Myocyte (in vitro differentiated cells): ENCODE measurements at regions not wholly inside any gene's neighbourhood (a gene's known extent, or its start where the extent isn't known, plus 50 kb on each side); places are given as distances from the start of the nearest gene placed in this dataset.
"Not testable (repeated sequence)": the region's sequence is repeated elsewhere in the genome, so short reads cannot be mapped to it uniquely, and the experiment has no call there.

Source experiments
- DNase-seq: peaks from one replicate; pipeline ENCODE4 v3.0.0-alpha.2; 2012; ENCODE audit warnings: low read depth

DNA sequence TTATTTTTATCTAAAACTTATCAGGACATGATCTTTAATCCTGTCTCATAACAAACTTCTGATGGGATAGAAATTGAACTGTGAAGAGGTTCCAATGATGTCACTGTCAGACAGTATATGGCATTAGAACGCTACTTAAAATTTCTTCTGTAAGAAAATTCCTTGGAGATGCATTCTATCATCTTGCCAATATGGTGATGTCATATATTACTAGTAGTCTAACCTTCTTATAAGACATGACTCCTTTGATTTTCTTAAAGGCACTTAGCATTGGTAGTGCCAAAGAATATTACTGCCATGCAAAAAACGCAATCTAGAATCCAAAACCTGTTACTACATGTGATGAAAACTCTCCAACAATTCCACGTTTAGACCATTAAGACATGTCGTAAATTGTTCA lies 131.1 kb downstream of the SLC25A46 start:
- no peak for DNase-seq

DNA sequence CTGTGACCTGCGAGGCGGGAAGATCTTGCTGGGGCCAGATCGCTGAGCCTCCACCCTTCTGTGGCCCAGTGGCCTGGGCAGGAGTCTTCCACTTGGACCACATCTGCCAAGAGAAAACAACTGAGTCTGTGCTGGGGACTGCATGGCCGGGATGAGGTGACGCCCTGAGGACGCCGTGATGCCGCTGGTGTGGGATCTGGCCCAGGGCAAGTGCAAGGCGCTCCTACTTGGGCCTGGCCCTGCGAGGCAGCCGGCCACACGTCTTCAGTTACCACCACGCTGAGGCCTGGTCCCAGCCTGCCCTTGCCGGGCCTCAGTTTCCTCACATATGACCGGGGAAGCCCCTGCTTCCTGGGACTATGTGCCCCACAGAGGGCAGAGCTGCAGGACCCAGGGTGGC lies 133.4 kb downstream of the SLC25A46 start:
- no peak for DNase-seq

DNA sequence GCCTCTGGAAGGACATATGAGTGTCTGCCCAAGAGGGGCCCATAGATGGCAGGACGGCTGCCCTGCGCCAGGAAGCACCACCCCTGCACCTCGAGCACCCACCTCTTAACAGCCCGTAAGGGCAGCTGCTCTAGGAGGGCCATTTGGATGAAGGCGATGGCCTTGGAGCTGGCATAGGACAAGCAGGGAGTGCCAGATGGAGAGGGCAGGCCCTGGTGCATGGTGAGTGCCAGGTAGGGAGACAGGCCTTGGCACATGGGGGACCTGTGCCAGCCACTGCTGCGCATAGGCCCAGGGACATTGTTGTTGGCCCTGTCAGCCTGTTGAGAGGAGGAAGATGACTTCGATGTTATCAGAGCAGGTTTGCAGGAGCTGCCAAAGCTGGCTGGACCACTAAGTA lies 134.2 kb downstream of the SLC25A46 start:
- DNase-seq = no peak

DNA sequence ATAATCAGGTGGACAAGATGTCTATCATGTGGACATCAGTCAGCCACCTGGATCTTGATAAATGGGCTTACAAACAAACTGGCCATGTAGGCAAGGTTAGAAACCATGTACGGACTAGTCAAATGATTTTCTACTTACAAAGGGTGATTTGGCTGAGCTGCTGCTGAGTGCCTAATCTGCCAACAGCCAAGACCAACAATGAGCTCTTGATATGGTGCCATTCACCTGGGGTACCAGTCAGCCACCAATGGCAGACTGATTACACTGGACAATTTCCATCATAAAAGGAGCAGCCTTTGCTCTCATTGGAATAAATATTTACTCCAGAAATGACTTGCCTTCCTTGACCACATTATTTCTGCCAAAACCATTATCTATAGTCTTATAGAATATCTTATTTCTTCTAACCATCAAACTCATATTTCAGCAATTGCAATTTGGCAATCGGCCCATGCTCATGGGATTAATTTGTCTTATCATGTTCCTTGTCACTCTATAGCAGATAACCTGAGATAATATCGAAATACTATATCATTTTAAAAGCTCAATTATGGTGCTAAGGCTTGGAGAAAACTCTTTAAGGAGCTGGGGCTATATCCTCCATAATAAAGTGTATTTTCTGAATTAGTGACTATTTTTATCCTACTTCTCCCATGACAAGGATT lies 135.1 kb downstream of the SLC25A46 start:
- no peak for DNase-seq

DNA sequence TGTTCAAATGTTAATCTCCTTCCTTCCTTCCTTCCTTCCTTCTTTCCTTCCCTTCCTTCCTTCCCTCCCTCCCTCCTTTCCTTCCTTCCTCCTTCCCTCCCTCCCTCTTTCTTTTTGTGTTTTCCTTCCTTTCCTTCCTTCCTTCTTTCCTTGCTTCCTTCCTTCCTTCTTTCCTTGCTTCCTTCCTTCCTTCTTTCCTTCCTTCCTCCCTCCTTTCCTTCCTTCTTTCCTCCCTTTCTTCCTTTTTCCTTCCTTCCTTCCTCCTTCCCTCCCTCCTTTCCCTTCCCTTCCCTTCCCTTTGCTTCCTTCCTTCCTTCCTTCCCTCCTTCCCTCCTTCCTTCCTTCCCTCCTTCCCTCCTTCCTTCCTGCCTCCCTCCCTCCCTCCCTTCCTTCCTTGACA lies 136.3 kb downstream of the SLC25A46 start:
- not testable (repeated sequence) for DNase-seq

DNA sequence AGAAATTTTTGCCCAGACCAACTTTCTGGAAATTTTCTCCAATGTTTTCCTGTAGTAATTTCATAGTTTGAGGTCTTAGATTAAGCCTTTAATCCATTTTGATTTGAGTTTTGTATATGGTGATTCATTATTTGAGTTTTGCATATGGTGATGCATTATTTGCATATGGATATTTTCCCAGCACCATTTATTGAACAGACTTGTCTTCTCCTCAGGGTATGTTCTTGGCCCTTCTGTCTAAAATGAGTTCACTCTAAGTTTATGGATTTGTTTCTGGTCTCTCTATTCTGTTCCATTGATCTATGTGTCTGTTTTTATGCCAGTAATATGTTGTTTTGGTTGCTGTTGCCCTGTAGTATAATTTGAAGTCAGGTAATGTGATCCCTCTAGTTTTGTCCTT lies 139.3 kb downstream of the SLC25A46 start:
- no peak for DNase-seq

DNA sequence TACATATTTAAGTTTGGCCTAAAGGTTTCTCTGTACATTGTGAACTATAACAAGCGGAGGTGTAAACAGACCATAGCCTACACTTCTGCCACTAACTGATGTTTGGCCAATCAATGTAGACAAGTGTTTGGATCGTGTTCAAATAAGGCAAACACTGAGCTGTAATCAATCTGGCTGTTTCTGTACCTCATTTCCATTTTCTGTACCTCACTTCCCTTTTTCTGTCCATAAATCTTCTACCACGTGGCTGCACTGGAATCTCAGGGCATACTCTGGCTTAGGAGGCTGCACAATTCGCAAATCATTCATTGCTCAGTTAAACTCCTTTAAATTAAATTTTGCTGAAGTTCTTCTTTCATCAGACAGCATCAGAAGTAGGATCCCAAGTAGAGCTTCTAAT lies 140.9 kb downstream of the SLC25A46 start:
- DNase-seq = no peak

DNA sequence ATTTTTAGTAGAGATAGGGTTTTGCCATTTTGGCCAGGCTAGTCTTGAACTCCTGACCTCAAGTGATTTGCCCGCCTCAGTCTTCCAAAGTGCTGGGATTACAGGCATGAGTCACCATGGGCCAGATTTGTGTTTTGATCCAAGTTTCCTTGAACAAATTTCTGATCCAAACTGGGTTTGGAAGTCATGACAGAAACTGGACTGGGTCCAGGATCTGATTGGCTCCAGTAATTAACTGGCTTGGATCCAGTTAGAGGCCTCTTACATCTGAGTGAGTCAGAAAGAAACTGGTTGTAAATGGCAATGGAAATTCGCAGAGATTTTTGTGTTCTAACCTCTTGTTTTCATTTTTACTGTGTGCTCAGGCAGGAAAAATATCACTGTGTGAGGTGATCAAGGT lies 141.6 kb downstream of the SLC25A46 start:
- peak; percentile 52 for DNase-seq

DNA sequence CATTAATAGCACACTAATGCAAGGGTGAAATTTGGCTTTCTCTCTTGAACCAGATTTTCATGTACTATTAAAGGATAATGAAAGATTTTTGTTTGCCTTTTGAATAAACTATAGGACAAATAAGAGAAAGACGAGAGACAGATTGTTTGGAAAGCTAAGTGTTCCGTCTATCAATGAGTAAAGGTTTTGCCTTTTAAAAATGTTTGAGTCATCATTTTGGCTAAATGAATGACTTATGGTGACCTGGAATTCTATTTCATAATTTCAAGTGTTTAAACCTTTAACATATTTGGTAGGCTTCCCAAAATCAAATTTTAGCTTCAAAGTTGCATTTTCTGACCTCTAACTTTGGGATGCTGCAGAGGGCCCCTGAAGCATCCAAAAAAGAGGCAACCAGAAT lies 145.2 kb downstream of the SLC25A46 start:
- DNase-seq = no peak

DNA sequence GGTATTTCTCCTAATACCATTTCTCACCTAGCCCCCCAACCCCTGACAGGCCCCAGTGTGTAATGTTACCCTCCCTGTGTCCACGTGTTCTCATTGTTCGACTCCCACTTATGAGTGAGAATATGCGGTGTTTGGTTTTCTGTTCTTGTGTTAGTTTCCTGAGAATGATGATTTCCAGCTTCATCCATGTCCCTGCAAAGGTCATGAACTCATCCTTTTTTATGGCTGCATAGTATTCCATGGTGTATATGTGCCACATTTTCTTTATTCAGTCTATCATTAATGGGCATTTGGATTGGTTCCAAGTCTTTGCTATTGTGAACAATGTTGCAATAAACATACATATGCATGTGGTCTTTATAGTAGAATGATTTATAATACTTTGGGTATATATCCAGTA lies 148.4 kb downstream of the SLC25A46 start:
- not testable (repeated sequence) for DNase-seq

DNA sequence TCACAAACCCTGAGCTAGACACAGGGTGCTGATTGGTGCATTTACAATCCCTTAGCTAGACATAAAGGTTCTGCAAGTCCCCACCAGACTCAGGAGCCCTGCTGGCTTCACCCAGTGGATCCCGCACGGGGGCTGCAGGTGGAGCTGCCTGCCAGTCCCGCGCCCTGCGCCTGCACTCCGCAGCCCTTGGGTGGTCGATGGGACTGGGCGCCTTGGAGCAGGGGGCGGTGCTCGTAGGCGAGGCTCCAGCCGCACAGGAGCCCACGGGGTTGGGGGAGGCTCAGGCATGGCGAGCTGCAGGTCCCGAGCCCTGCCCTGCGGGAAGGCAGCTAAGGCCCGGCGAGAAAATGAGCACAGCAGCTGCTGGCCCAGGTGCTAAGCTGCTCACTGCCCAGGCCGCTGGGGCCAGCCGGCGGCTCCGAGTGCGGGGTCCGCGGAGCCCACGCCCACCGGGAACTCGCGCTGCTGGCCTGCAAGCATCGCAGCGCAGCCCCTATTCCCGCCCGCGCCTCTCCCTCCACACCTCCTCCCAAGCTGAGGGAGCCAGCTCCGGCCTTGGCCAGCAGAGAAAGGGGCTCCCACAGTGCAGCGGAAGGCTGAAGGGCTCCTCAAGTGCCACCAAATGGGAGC lies 155.2 kb downstream of the SLC25A46 start:
- not testable (repeated sequence) for DNase-seq

DNA sequence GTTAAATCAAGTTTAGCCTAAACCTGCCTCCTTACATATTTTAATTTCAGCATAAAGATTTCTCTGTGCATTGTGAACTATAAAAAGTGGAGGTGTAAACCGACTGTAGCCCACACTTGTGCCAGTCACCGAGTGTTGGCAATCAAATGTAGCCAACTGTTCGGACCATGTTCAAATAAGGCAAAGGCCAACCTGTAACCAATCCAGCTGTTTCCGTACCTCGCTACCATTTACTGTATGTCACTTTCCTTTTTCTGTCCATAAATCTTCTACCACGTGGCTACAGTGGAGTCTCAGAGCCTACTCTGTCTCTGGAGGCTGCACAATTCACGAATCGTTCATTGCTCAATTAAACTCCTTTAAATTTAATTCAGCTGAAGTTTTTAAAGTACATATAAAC lies 156.0 kb downstream of the SLC25A46 start:
- no peak for DNase-seq

DNA sequence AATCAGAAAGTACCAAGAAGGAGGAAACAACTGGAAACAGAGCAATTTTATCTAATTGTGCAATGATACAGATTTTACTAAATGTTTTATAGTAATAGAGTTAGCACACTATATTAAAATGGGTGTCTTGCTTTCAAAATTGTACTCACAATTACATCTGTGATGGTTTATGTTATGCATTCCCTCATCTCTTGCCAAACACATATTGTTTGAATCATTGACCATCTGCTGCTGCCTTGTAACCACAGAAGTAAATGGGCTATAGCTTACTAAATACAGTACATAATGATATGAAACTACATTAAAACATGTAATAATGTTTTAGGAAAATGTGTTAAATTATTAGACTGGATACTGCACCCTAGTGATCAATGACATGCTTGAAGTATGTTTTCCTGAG lies 158.1 kb downstream of the SLC25A46 start:
- DNase-seq = no peak

DNA sequence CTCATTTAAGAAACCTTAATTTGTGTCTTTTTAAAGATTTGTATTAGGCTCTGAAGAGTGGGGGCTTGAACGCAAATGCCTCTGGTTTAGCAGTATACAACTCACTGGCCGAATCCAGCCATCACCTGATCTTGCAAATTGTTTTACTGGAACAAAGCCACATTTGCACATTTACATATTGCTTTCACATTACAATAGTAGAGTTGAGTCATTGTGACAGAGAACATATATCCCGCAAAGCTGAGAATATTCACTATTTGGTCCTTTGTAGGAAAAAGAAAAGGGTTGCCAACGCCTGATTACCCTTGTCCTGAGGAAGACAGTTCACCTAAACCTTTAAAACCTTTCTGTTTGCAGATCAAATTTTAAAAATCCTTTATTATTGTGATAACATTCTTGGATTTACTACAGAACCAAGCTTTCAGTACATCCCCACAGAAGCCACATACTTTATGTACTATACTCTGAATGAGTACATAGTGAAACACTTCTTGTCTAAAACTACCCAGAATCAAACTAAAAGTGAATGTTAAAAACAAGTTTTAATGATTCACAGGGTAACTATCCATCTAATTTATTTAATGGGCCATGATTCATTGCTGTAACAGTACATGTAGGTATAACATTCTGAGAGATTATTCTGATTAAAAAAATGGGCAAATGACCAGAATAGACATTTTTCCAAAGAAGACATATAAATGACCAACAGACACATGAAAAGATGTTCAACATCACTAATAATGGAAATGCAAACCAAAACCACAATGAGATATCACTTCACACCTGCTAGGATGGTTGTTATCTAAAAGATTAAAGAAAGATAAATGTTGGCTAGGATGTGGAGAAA lies 161.0 kb downstream of the SLC25A46 start:
- DNase-seq = no peak

DNA sequence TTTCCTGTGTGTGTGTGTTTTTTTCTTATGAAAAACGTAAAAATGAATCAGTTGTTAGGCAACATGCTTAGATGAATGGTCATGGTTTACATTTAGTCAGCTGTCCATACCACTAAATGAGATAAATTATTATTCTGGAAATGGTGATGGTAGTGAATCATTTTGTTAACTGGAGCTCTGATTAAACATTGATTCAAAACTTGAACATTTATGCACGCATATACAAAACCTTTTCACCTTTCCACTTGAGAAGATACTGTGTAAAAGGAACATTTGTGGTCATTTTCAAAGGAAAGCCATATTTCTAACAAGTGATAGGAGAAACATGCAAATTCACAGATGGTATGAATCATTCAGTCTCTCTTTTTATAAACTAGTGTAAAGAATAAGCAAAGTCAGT lies 162.0 kb downstream of the SLC25A46 start:
- DNase-seq = no peak

DNA sequence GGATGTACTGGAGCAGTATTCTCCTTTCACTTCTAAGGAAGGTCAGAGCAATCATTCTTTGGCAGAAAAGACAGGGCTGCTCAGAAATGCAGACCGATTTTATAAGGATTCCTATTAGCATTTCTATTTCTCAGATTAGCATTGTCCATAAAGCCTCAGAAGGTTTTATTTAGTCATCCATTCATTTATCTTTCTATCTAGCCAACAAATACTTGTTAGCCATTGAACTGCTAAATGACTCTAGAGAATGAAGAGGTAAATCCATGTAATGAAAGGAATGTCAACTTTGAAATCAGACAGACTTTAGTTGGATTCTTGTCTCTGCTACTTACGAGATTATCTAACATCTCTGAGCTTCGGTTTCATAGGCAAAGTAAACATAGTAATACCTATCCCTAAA lies 165.2 kb downstream of the SLC25A46 start:
- no peak for DNase-seq

DNA sequence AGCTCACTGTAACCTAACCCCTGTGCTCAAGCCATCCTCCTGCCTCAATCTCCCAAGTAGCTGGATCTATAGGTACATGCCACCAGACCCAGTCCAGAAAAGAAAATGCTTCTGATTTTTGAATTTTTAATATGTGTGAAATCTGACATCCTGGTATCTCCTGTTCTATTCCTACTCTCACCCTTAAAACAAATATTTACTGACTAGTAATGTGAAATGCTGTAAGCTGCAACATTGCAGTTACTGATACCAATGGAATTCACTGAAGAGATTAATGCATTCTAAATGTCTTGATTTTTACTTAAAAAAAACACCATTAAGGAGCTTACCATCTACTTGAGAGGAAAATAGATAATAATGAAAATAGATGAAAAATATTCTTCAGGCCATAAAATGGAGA lies 162.7 kb upstream of the TSLP start:
- DNase-seq = no peak

DNA sequence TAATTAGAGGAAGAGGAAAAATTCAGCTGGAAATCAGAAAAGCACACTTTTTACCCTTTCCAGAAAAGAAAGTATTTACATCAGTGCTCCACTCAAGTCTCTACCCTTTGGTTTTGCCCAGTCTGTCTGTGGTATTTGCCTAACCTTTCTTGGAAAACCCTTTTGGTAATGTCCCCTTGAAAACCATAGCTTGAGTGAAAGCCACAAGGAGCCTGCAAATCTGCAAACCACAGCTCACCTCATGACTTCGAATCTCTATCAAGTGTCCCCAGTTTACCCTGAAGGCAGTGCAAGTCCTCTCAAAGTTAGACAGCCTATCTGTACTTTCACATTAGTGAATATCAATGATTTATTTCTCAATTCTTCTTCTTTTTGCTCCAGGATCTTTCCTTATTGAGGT lies 162.1 kb upstream of the TSLP start:
- DNase-seq = peak; percentile 34

DNA sequence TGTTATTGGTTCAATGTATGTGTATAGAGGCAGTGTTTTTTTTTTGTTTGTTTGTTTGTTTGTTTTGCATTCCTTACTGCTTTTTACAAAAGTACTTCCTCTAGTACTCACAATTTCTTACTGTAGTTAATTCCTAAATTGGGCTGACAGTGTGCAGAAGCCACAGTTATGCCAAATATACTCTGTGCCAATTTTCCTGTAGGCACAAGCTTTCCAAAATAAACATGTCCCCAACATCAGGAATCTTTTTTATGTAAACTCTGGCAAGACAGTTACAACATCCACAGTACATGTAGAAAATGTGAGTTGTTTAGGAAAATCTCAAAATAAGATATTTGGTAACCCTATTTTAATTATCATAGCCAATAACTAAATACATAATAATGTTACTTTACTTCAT lies 161.6 kb upstream of the TSLP start:
- no peak for DNase-seq

DNA sequence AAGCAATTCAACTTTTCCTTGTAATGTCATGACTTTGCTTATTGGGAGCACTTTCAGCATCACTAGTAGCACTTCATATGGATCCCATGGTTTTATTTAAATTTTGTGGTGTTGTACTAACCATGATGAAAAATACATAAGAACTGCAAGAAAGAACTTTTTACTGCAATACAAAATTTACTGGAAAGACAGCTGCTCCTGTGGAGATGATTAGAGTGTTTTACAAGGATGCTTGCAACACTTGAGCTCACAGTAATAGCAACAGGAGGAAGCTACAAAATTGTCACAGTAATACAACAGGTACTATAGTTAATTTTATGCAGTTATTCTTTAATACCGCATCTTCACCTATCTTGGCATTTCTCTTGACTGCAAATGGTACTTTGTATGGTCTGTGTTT lies 158.3 kb upstream of the TSLP start:
- no peak for DNase-seq

DNA sequence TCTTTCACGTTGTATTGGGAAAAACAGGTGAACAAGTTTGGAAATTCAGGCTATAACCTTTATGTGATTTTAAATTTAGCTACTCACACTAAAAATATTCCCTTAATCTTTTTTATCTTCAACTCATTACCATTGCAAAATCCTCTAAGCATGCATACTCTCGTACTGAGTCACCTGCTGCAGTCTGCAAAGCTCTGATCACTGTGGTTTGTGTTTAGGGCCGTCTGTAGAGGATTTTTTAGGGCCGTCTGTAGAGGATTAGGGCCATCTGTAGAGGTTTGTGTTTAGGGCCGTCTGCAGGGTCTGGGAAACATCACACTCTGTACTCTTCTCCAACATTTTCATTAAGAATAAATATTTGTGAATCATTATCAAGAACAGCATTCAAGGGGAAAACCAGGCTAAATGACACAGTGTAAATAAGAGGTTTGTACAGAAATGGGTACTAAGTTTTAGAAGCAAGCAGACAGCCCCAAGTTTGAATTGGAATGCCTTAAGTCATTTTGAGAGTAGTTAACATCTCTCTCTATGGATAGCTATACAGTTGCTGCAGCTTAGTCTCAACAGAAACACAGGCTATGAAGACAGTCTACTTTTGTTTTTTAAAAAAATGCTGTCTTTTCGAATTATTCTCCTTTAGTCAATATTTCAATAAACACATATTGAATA lies 155.0 kb upstream of the TSLP start:
- peak; percentile 80 for DNase-seq
